GM23248 (cell line): ENCODE measurements at regions not wholly inside any gene's neighbourhood (a gene's known extent, or its start where the extent isn't known, plus 50 kb on each side); places are given as distances from the start of the nearest gene placed in this dataset.
A peak's percentile ranks its signal among the peaks of the same experiment; 100 is the strongest.

Source experiments
- DNase-seq: peaks from one replicate; pipeline ENCODE4 v3.0.0-alpha.2; 2015
- H2AFZ ChIP-seq: fragments of 200-600 bp; sonication (generic); 2 replicates; pipeline ENCODE4 v1.6.1; 2016; ENCODE audit warnings: antibody characterized with exemption
- H3F3A ChIP-seq: fragments of 200-600 bp; sonication (generic); 2 replicates; pipeline ENCODE4 v1.6.1; 2016; ENCODE audit warnings: mild to moderate bottlenecking, antibody characterized with exemption, mixed run types; ENCODE audit not compliant: insufficient read depth
- H3K27ac ChIP-seq: fragments of 200-600 bp; sonication (generic); 2 replicates; pipeline ENCODE4 v1.5.1; 2016; ENCODE audit warnings: mild to moderate bottlenecking
- H3K27me3 ChIP-seq: fragments of 200-600 bp; sonication (generic); replicated peaks from 2 replicates; pipeline ENCODE4 v1.6.1; 2016; ENCODE audit warnings: mild to moderate bottlenecking; ENCODE audit not compliant: insufficient read depth
- H3K36me3 ChIP-seq: fragments of 200-600 bp; sonication (generic); 2 replicates; pipeline ENCODE4 v1.6.1; 2016; ENCODE audit warnings: low read depth, mild to moderate bottlenecking
- H3K4me1 ChIP-seq: fragments of 200-600 bp; sonication (generic); 2 replicates; pipeline ENCODE4 v1.6.1; 2016; ENCODE audit warnings: mild to moderate bottlenecking; ENCODE audit not compliant: insufficient read depth
- H3K4me2 ChIP-seq: fragments of 200-600 bp; sonication (generic); one replicate; pipeline ENCODE4 v1.6.1; 2016; ENCODE audit warnings: mild to moderate bottlenecking; ENCODE audit not compliant: unreplicated experiment
- H3K4me3 ChIP-seq: fragments of 200-600 bp; sonication (generic); 2 replicates; pipeline ENCODE4 v1.5.1; 2016; ENCODE audit warnings: mild to moderate bottlenecking
- H3K79me2 ChIP-seq: fragments of 200-600 bp; sonication (generic); 2 replicates; pipeline ENCODE4 v1.6.1; 2016; ENCODE audit warnings: mild to moderate bottlenecking; ENCODE audit not compliant: insufficient read depth
- H3K9ac ChIP-seq: fragments of 200-600 bp; sonication (generic); 2 replicates; pipeline ENCODE4 v1.6.1; 2016; ENCODE audit warnings: mild to moderate bottlenecking
- H3K9me2 ChIP-seq: fragments of 200-600 bp; sonication (generic); 2 replicates; pipeline ENCODE4 v1.6.1; 2016; ENCODE audit warnings: mixed run types, mild to moderate bottlenecking, moderate library complexity; ENCODE audit not compliant: insufficient read depth
- H3K9me3 ChIP-seq: fragments of 200-600 bp; sonication (generic); one replicate; pipeline ENCODE4 v1.6.1; 2017; ENCODE audit warnings: low read depth
- H4K20me1 ChIP-seq: fragments of 200-600 bp; sonication (generic); 2 replicates; pipeline ENCODE4 v1.6.0; 2016; ENCODE audit not compliant: insufficient read depth
- EZH2 ChIP-seq: fragments of 200-600 bp; sonication (generic); IDR thresholded peaks from 2 replicates; pipeline ENCODE4 v1.6.1; 2018; ENCODE audit warnings: antibody characterized with exemption, mild to moderate bottlenecking; ENCODE audit not compliant: insufficient read depth, poor library complexity, severe bottlenecking
- EZH2phosphoT487 ChIP-seq: fragments of 200-600 bp; sonication (generic); IDR thresholded peaks from 2 replicates; pipeline ENCODE4 v1.6.1; 2018; ENCODE audit warnings: antibody characterized with exemption, moderate library complexity, mild to moderate bottlenecking, low read depth; ENCODE audit not compliant: insufficient read depth
- WGBS, 2 experiments: methylation state at CpG; one replicate each; pipeline ENCODE4 v1.1.6; 2015 to 2017; ENCODE audit warnings: low lambda C conversion rate in 2 of 2, low coverage in 1 of 2; ENCODE audit errors: missing lambda C conversion rate in 2 of 2; 5-methylcytosine and 5-hydroxymethylcytosine counted together
- in situ Hi-C: fragments of 300-500 bp; cut with MboI; formaldehyde crosslinking; loops from 2 replicates; pipeline ENCODE4 v1.15.0; 2020

GRCh38 chr4:20127626-20128025, 124.1 kb upstream of the SLIT2 start:
- H3K9me2 ChIP-seq, result no peaks in the 10 kb centered on the region
- in situ Hi-C loops, result no loop called here
- H3K79me2 ChIP-seq, result no peaks in the 10 kb centered on the region
- 0 out of 2 replicates have a peak overlapping the region, but pooled peaks have one; percentile 7 for H3K4me3 ChIP-seq
- no peaks in the 10 kb centered on the region for H4K20me1 ChIP-seq
- peak overlapping the region; percentile 50 for H3K4me2 ChIP-seq
- H3K27me3 ChIP-seq, result no peaks in the 10 kb centered on the region
- H3K4me1 ChIP-seq, result peaks cover 22% of the 10 kb centered on the region
- H2AFZ ChIP-seq, result peak overlapping the region; percentile 2
- H3K9ac ChIP-seq, result no peak overlapping the region; the same call in 1 of the 2 replicates
- H3K9me3 ChIP-seq, result no peaks in the 10 kb centered on the region
- DNase-seq, result peak; percentile 71
- 89 to 93% methylated on average over 1 of the region's 1 CpG for WGBS, 2 experiments
- H3K36me3 ChIP-seq, result no peaks in the 10 kb centered on the region
- H3K27ac ChIP-seq, result peak overlapping the region; percentile 77
- TF ChIP-seq EZH2phosphoT487 (no peak), EZH2 (no peak)
- peaks cover 23% of the 10 kb centered on the region for H3F3A ChIP-seq

DNA sequence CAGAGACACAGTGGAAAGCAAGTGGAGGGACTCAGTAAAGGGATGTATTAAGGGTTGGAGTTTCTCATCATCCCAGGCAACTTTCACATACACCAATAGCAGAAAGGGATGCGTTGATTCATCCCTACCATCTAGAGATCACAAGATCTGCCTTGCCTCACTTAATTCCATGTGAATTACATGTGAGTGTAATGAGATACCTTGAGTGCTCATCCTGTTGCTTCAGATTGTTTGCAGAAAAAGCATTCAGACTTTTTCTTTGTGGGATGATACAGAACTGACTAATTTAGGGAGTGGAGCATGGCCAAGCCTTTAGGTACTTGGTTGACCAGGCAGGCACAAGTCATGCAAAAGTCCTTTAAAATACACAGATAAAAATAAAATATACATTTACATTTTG, 124.8 kb upstream of the SLIT2 start:
- Histone ChIP-seq H3K4me1 (peaks cover 22% of the 10 kb centered on the region), H3K27me3 (no peaks in the 10 kb centered on the region), H3K4me3 (no peak overlapping the region), H4K20me1 (no peaks in the 10 kb centered on the region), H3K9ac (no peak overlapping the region), H3K9me3 (no peaks in the 10 kb centered on the region), H3K4me2 (peak overlapping the region; percentile 50), H2AFZ (no peak overlapping the region), H3K36me3 (no peaks in the 10 kb centered on the region), H3K9me2 (no peaks in the 10 kb centered on the region), H3K27ac (peak overlapping the region; percentile 77), H3K79me2 (no peaks in the 10 kb centered on the region), H3F3A (peaks cover 23% of the 10 kb centered on the region)
- 35 to 40% methylated on average over 1 of the region's 1 CpG for WGBS, 2 experiments
- TF ChIP-seq EZH2phosphoT487 (no peak), EZH2 (no peak)
- peak; percentile 92 for DNase-seq
- in situ Hi-C loops, result no loop called here

- no peaks in the 10 kb centered on the region for H3K27me3 ChIP-seq
- peaks cover 23% of the 10 kb centered on the region for H3F3A ChIP-seq
- in situ Hi-C loops, result no loop called here
- H3K4me2 ChIP-seq, result no peak overlapping the region
- H2AFZ ChIP-seq, result no peak overlapping the region
- no peak overlapping the region for H3K4me3 ChIP-seq
- H3K79me2 ChIP-seq, result no peaks in the 10 kb centered on the region
- no peak overlapping the region for H3K9ac ChIP-seq
- DNase-seq, result no peak
- no peaks in the 10 kb centered on the region for H3K9me2 ChIP-seq
- no peak overlapping the region for H3K27ac ChIP-seq
- TF ChIP-seq EZH2 (no peak), EZH2phosphoT487 (no peak)
- WGBS, 2 experiments, result 98 to 100% methylated on average over 3 of the region's 3 CpGs
- no peaks in the 10 kb centered on the region for H3K9me3 ChIP-seq
- no peaks in the 10 kb centered on the region for H4K20me1 ChIP-seq
- H3K36me3 ChIP-seq, result no peaks in the 10 kb centered on the region
- peaks cover 22% of the 10 kb centered on the region for H3K4me1 ChIP-seq
These were observed 127.2 kb upstream of the SLIT2 start for GRCh38 chr4:20124317-20125026.

GRCh38 chr4:20122198-20122988, 129.3 kb upstream of the SLIT2 start:
- DNase-seq, result no peak
- H3F3A ChIP-seq, result peaks cover 11% of the 10 kb centered on the region
- no peaks in the 10 kb centered on the region for H3K27me3 ChIP-seq
- no peak overlapping the region for H3K4me2 ChIP-seq
- no peak overlapping the region for H3K9ac ChIP-seq
- no peak for TF ChIP-seq EZH2
- no peak for TF ChIP-seq EZH2phosphoT487
- no peaks in the 10 kb centered on the region for H3K36me3 ChIP-seq
- H3K4me3 ChIP-seq, result no peak overlapping the region
- WGBS, 2 experiments, result 99 to 100% methylated on average over 4 of the region's 4 CpGs
- H3K9me2 ChIP-seq, result no peaks in the 10 kb centered on the region
- H3K27ac ChIP-seq, result no peak overlapping the region
- no peaks in the 10 kb centered on the region for H3K9me3 ChIP-seq
- no peaks in the 10 kb centered on the region for H4K20me1 ChIP-seq
- H3K79me2 ChIP-seq, result no peaks in the 10 kb centered on the region
- in situ Hi-C loops, result no loop called here
- peaks cover 10% of the 10 kb centered on the region for H3K4me1 ChIP-seq
- no peak overlapping the region for H2AFZ ChIP-seq
